H9 (cell line): ENCODE measurements at regions not wholly inside any gene's neighbourhood (a gene's known extent, or its start where the extent isn't known, plus 50 kb on each side); places are given as distances from the start of the nearest gene placed in this dataset.

Experiments used
- DNase-seq: peaks from one replicate; pipeline ENCODE4 v3.0.0-alpha.2; 2017
- H2AFZ ChIP-seq: one replicate; pipeline ENCODE4 v1.6.1; 2013; ENCODE audit warnings: mild to moderate bottlenecking, low read length, control low read depth, moderate library complexity
- H2AK5ac ChIP-seq: 2 replicates; pipeline ENCODE4 v1.6.1; 2013; ENCODE audit warnings: low read length, control low read depth, mixed read lengths; ENCODE audit not compliant: insufficient read length
- H2BK120ac ChIP-seq: one replicate; pipeline ENCODE4 v1.6.1; 2013; ENCODE audit warnings: low read depth, mild to moderate bottlenecking, low read length, control low read depth, inconsistent platforms; ENCODE audit not compliant: poor library complexity, severe bottlenecking
- H2BK12ac ChIP-seq: 2 replicates; pipeline ENCODE4 v1.6.1; 2013; ENCODE audit warnings: low read length, control low read depth, mixed read lengths, low read depth; ENCODE audit not compliant: insufficient read length
- H2BK15ac ChIP-seq: 2 replicates; pipeline ENCODE4 v1.6.1; 2013; ENCODE audit warnings: low read depth, low read length, control low read depth
- H2BK20ac ChIP-seq: one replicate; pipeline ENCODE4 v1.6.1; 2013; ENCODE audit warnings: low read depth, mild to moderate bottlenecking, low read length, control low read depth, inconsistent platforms; ENCODE audit not compliant: poor library complexity, severe bottlenecking
- H2BK5ac ChIP-seq: 2 replicates; pipeline ENCODE4 v1.6.1; 2013; ENCODE audit warnings: low read length, control low read depth, mixed read lengths; ENCODE audit not compliant: insufficient read length
- H3K14ac ChIP-seq: 2 replicates; pipeline ENCODE4 v1.6.1; 2013; ENCODE audit warnings: low read length, control low read depth; ENCODE audit not compliant: insufficient read depth
- H3K18ac ChIP-seq: 2 replicates; pipeline ENCODE4 v1.6.1; 2013; ENCODE audit warnings: low read depth, mild to moderate bottlenecking, mixed read lengths, low read length, control low read depth; ENCODE audit not compliant: insufficient read length
- H3K23ac ChIP-seq: 2 replicates; pipeline ENCODE4 v1.6.1; 2013; ENCODE audit warnings: low read length, control low read depth, mixed read lengths, low read depth; ENCODE audit not compliant: insufficient read length
- H3K23me2 ChIP-seq: 2 replicates; pipeline ENCODE4 v1.6.1; 2013; ENCODE audit warnings: low read depth, mild to moderate bottlenecking, mixed read lengths, low read length, control low read depth; ENCODE audit not compliant: insufficient read length, poor library complexity, severe bottlenecking
- H3K27ac ChIP-seq: 2 replicates; pipeline ENCODE4 v1.5.1; 2013; ENCODE audit warnings: low read length, control low read depth, mixed read lengths, low read depth; ENCODE audit not compliant: insufficient read length
- H3K27me3 ChIP-seq: 2 replicates; pipeline ENCODE4 v1.6.1; 2013; ENCODE audit warnings: low read length, control low read depth, inconsistent platforms; ENCODE audit not compliant: insufficient read depth
- H3K4ac ChIP-seq: 2 replicates; pipeline ENCODE4 v1.6.1; 2013; ENCODE audit warnings: low read depth, mild to moderate bottlenecking, control low read depth, inconsistent platforms, low read length, moderate library complexity
- H3K4me1 ChIP-seq: 2 replicates; pipeline ENCODE4 v1.6.1; 2013; ENCODE audit warnings: low read length, control low read depth, inconsistent platforms; ENCODE audit not compliant: insufficient read depth
- H3K4me2 ChIP-seq: 2 replicates; pipeline ENCODE4 v1.6.1; 2013; ENCODE audit warnings: low read length, control low read depth, mixed read lengths; ENCODE audit not compliant: insufficient read length, insufficient read depth
- H3K56ac ChIP-seq: 2 replicates; pipeline ENCODE4 v1.6.1; 2013; ENCODE audit warnings: low read depth, mild to moderate bottlenecking, mixed read lengths, low read length, control low read depth; ENCODE audit not compliant: insufficient read length
- H3K79me1 ChIP-seq: 2 replicates; pipeline ENCODE4 v1.6.1; 2013; ENCODE audit warnings: low read depth, mild to moderate bottlenecking, moderate library complexity, low read length, control low read depth, inconsistent platforms; ENCODE audit not compliant: insufficient read depth, poor library complexity, severe bottlenecking
- H3K79me2 ChIP-seq: 2 replicates; pipeline ENCODE4 v1.6.1; 2013; ENCODE audit warnings: low read length, control low read depth, inconsistent platforms; ENCODE audit not compliant: insufficient read depth
- H3K9ac ChIP-seq: 2 replicates; pipeline ENCODE4 v1.6.1; 2013; ENCODE audit warnings: low read length, control low read depth, mixed read lengths; ENCODE audit not compliant: insufficient read length; ENCODE audit errors: extremely low read depth
- H3K9me3 ChIP-seq: one replicate; pipeline ENCODE4 v1.6.1; 2013; ENCODE audit warnings: low read depth, low read length, inconsistent platforms; ENCODE audit not compliant: control insufficient read depth
- H3T11ph ChIP-seq: one replicate; pipeline ENCODE4 v1.6.1; 2013; ENCODE audit warnings: mild to moderate bottlenecking, low read length, control low read depth, inconsistent platforms
- H4K20me1 ChIP-seq: one replicate; pipeline ENCODE4 v1.6.1; 2013; ENCODE audit not compliant: control insufficient read depth, insufficient read length, insufficient read depth
- H4K5ac ChIP-seq: 2 replicates; pipeline ENCODE4 v1.6.1; 2013; ENCODE audit warnings: low read depth, mild to moderate bottlenecking, mixed read lengths, low read length, control low read depth; ENCODE audit not compliant: insufficient read length
- H4K8ac ChIP-seq: replicated peaks from 2 replicates; pipeline ENCODE4 v1.6.1; 2013; ENCODE audit warnings: low read length, control low read depth, mixed read lengths, low read depth; ENCODE audit not compliant: insufficient read length
- H4K91ac ChIP-seq: 2 replicates; pipeline ENCODE4 v1.6.1; 2013; ENCODE audit warnings: low read depth, mild to moderate bottlenecking, moderate library complexity, mixed read lengths, low read length, control low read depth; ENCODE audit not compliant: insufficient read length
- H3K27ac Mint-ChIP-seq, 3 experiments: 2 replicates in 2 of 3; 3 replicates in 1 of 3; pipeline ENCODE4 v1.8.0; 2020 to 2021; ENCODE audit warnings: mixed read lengths in 3 of 3, mild to moderate bottlenecking in 1 of 3, moderate library complexity in 1 of 3
- H3K27me3 Mint-ChIP-seq: 2 replicates; pipeline ENCODE4 v1.8.0; 2021; ENCODE audit warnings: low read depth, mild to moderate bottlenecking, moderate library complexity, mixed read lengths
- H3K36me3 Mint-ChIP-seq, 3 experiments: 2 replicates in 2 of 3; 3 replicates in 1 of 3; pipeline ENCODE4 v1.8.0; 2020 to 2021; ENCODE audit warnings: low read depth in 3 of 3, mixed read lengths in 3 of 3; ENCODE audit not compliant: insufficient read depth in 1 of 3
- H3K4me1 Mint-ChIP-seq, 2 experiments: 2 replicates each; pipeline ENCODE4 v1.8.0; 2020; ENCODE audit warnings: mixed read lengths in 2 of 2
- H3K4me3 Mint-ChIP-seq, 2 experiments: 2 replicates in 1 of 2; 3 replicates in 1 of 2; pipeline ENCODE4 v1.8.0; 2020 to 2021; ENCODE audit warnings: mild to moderate bottlenecking in 2 of 2, mixed read lengths in 2 of 2, moderate library complexity in 1 of 2
- H3K9me3 Mint-ChIP-seq, 2 experiments: 2 replicates in 1 of 2; 3 replicates in 1 of 2; pipeline ENCODE4 v1.8.0; 2020; ENCODE audit warnings: mild to moderate bottlenecking in 2 of 2, mixed read lengths in 2 of 2, moderate library complexity in 1 of 2
- WGBS: extraction: QIAGEN DNeasy Blood & Tissue Kit; methylation state at CpG from one replicate; pipeline ENCODE4 v1.1.7; 2013; ENCODE audit warnings: missing lambda C conversion rate, low lambda C conversion rate, mixed read lengths; ENCODE audit not compliant: insufficient read length; ENCODE audit errors: extremely low coverage; 5-methylcytosine and 5-hydroxymethylcytosine counted together
- TF ChIP-seq, protein P1 (sequence below): fragments of 200-600 bp; sonication (generic); conservative IDR thresholded peaks from 3 replicates; pipeline ENCODE4 v1.8.0; 2021; ENCODE audit warnings: antibody characterized with exemption, mild to moderate bottlenecking

DNA sequence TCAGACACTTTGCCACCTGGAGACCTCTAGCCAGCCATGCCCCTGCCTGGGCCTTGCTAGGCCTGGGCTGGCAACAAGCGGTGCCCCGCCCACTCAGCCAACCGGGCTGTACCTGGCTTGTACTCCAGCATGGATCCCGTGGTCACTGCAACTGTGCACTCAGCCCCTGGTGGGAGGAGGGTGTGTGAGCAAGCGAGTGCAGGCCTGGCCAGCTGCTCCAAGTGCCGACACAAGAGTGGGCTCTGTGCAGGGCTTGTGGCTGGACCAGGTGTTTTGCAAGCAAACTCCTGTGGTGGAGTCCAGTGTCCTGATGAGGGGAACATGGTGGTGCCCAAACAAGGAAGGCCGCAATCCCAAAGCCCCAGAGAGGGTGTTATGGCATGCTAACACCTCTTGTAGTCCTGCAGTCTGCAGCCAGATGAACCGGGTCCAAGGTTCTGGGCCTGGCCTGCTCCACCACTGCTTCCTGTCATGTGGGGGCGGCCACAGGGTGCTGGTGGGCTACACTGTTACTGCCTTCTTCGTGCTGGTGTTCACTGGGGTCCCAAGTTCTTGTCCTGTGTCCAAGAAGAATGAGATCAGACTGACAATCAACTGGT is 60.1 kb upstream of the CD28 start:
- Histone ChIP-seq H2BK12ac (no peak overlapping the region), H2BK20ac (no peak overlapping the region), H3K56ac (no peak overlapping the region), H3K79me1 (no peaks in the 10 kb centered on the region), H3K9ac (no peak overlapping the region), H2AFZ (no peak overlapping the region), H3T11ph (no peak overlapping the region), H4K20me1 (no peaks in the 10 kb centered on the region), H2BK5ac (no peak overlapping the region), H4K8ac (no peak overlapping the region), H3K14ac (no peak overlapping the region), H3K4me2 (no peak overlapping the region), H2AK5ac (no peak overlapping the region), H2BK15ac (no peak overlapping the region), H4K5ac (no peak overlapping the region), H3K9me3 (no peaks in the 10 kb centered on the region), H4K91ac (no peak overlapping the region), H3K27me3 (no peaks in the 10 kb centered on the region), H3K4me1 (no peaks in the 10 kb centered on the region), H3K79me2 (no peaks in the 10 kb centered on the region), H2BK120ac (no peak overlapping the region), H3K23me2 (no peaks in the 10 kb centered on the region), H3K18ac (no peak overlapping the region), H3K23ac (no peak overlapping the region), H3K4ac (no peak overlapping the region), H3K27ac (no peak overlapping the region)
- TF ChIP-seq, protein P1, sequence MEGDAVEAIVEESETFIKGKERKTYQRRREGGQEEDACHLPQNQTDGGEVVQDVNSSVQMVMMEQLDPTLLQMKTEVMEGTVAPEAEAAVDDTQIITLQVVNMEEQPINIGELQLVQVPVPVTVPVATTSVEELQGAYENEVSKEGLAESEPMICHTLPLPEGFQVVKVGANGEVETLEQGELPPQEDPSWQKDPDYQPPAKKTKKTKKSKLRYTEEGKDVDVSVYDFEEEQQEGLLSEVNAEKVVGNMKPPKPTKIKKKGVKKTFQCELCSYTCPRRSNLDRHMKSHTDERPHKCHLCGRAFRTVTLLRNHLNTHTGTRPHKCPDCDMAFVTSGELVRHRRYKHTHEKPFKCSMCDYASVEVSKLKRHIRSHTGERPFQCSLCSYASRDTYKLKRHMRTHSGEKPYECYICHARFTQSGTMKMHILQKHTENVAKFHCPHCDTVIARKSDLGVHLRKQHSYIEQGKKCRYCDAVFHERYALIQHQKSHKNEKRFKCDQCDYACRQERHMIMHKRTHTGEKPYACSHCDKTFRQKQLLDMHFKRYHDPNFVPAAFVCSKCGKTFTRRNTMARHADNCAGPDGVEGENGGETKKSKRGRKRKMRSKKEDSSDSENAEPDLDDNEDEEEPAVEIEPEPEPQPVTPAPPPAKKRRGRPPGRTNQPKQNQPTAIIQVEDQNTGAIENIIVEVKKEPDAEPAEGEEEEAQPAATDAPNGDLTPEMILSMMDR: no peak; the same call in 2 of the 3 replicates
- no peak overlapping the region for H3K27ac Mint-ChIP-seq
- WGBS: no CpG with 5 or more reads among the region's 10 CpGs
- no peaks in the 10 kb centered on the region; the same call in 1 of the 2 replicates for H3K27me3 Mint-ChIP-seq
- DNase-seq: peak; percentile 64
- peaks cover 0 to 9% (median 6%) of the 10 kb centered on the region in 3 experiments; a peak in 4 of 7 replicates for H3K36me3 Mint-ChIP-seq
- peaks cover 0 to 9% of the 10 kb centered on the region in 2 experiments; a peak in 3 of 5 replicates for H3K9me3 Mint-ChIP-seq
- peaks cover 5 to 8% of the 10 kb centered on the region in 2 experiments; a peak in 3 of 4 replicates for H3K4me1 Mint-ChIP-seq
- H3K4me3 Mint-ChIP-seq: no peak overlapping the region
